Liver (tissue), 8 donors: ENCODE measurements at regions not wholly inside any gene's neighbourhood (a gene's known extent, or its start where the extent isn't known, plus 50 kb on each side); places are given as distances from the start of the nearest gene placed in this dataset.

Source experiments
- DNase-seq: peaks from one replicate; pipeline ENCODE4 v3.0.0-alpha.2; 2017; ENCODE audit warnings: low spot score
- H3K27ac ChIP-seq, 2 donors: one replicate each; pipeline ENCODE4 v1.7.0; 2013; ENCODE audit warnings: inconsistent platforms in 2 of 2, low read length in 2 of 2, control low read depth in 1 of 2, low read depth in 1 of 2, mild to moderate bottlenecking in 1 of 2
- H3K27me3 ChIP-seq, 4 donors: one replicate each; pipeline versions ENCODE4 v1.6.1 to v1.7.0; 2013; ENCODE audit warnings: low read length in 3 of 4, inconsistent platforms in 1 of 4, mild to moderate bottlenecking in 1 of 4, moderate library complexity in 1 of 4; ENCODE audit not compliant: control insufficient read depth in 4 of 4, insufficient read depth in 4 of 4
- H3K36me3 ChIP-seq, 4 donors: one replicate each; pipeline versions ENCODE4 v1.6.1 to v1.7.0; 2013; ENCODE audit warnings: low read length in 3 of 4, mild to moderate bottlenecking in 3 of 4, low read depth in 1 of 4, moderate library complexity in 1 of 4; ENCODE audit not compliant: control insufficient read depth in 4 of 4, insufficient read depth in 3 of 4
- H3K4me1 ChIP-seq, 4 donors: one replicate each; pipeline versions ENCODE4 v1.6.1 to v1.7.0; 2013; ENCODE audit warnings: low read length in 3 of 4, mild to moderate bottlenecking in 3 of 4, moderate library complexity in 1 of 4; ENCODE audit not compliant: control insufficient read depth in 4 of 4, insufficient read depth in 4 of 4
- H3K4me3 ChIP-seq, 3 donors: one replicate each; pipeline versions ENCODE4 v1.6.1 to v1.7.0; 2013; ENCODE audit warnings: low read length in 3 of 3, control low read depth in 1 of 3, low read depth in 1 of 3, mild to moderate bottlenecking in 1 of 3
- H3K9ac ChIP-seq, 2 donors: one replicate each; pipeline ENCODE4 v1.7.0; 2013; ENCODE audit warnings: low read length in 2 of 2, mild to moderate bottlenecking in 2 of 2, moderate library complexity in 2 of 2, control low read depth in 1 of 2, low read depth in 1 of 2
- H3K9me3 ChIP-seq, 4 donors: one replicate each; pipeline versions ENCODE4 v1.6.1 to v1.7.0; 2013; ENCODE audit warnings: low read length in 3 of 4; ENCODE audit not compliant: control insufficient read depth in 4 of 4
- EGR1 ChIP-seq, 2 donors: IDR thresholded peaks; 2 replicates each; pipeline ENCODE4 v1.6.1; 2016 to 2018; ENCODE audit warnings: antibody characterized with exemption in 2 of 2, low read depth in 2 of 2
- FOXA1 ChIP-seq: IDR thresholded peaks from 2 replicates; pipeline ENCODE4 v1.6.1; 2016; ENCODE audit warnings: antibody characterized with exemption
- GABPA ChIP-seq, 2 donors: IDR thresholded peaks in 1 of 2; conservative IDR thresholded peaks in 1 of 2; 2 replicates each; pipeline ENCODE4 v1.6.1; 2016; ENCODE audit warnings: antibody characterized with exemption in 2 of 2, mild to moderate bottlenecking in 1 of 2, moderate library complexity in 1 of 2
- HNF4A ChIP-seq, 2 donors: conservative IDR thresholded peaks; 2 replicates each; pipeline ENCODE4 v1.6.1; 2016; ENCODE audit warnings: antibody characterized with exemption in 2 of 2, mild to moderate bottlenecking in 2 of 2
- HNF4G ChIP-seq: IDR thresholded peaks from 2 replicates; pipeline ENCODE4 v1.6.1; 2016; ENCODE audit warnings: antibody characterized with exemption
- JUND ChIP-seq, 2 donors: IDR thresholded peaks; 2 replicates each; pipeline ENCODE4 v1.6.1; 2016; ENCODE audit warnings: antibody characterized with exemption in 2 of 2
- NR2F2 ChIP-seq: IDR thresholded peaks from 2 replicates; pipeline ENCODE4 v1.6.1; 2016; ENCODE audit warnings: antibody characterized with exemption
- RAD21 ChIP-seq, 2 donors: IDR thresholded peaks; 2 replicates each; pipeline ENCODE4 v1.6.1; 2016; ENCODE audit warnings: antibody characterized with exemption in 2 of 2, mild to moderate bottlenecking in 2 of 2
- RXRA ChIP-seq, 2 donors: IDR thresholded peaks; 2 replicates each; pipeline ENCODE4 v1.6.1; 2017 to 2018; ENCODE audit warnings: antibody characterized with exemption in 2 of 2, mild to moderate bottlenecking in 1 of 2
- SP1 ChIP-seq: IDR thresholded peaks from 2 replicates; pipeline ENCODE4 v1.6.1; 2018; ENCODE audit warnings: antibody characterized with exemption, mild to moderate bottlenecking
- TAF1 ChIP-seq: conservative IDR thresholded peaks from 2 replicates; pipeline ENCODE4 v1.6.1; 2016; ENCODE audit warnings: antibody characterized with exemption, mild to moderate bottlenecking
- YY1 ChIP-seq: IDR thresholded peaks from 2 replicates; pipeline ENCODE4 v1.6.1; 2016; ENCODE audit warnings: antibody characterized with exemption, mild to moderate bottlenecking
- WGBS: extraction: QIAGEN DNeasy Blood & Tissue Kit; methylation state at CpG from one replicate; pipeline ENCODE4 v1.1.7; 2013; 5-methylcytosine and 5-hydroxymethylcytosine counted together
- TF ChIP-seq, protein P1 (sequence below): IDR thresholded peaks from 2 replicates; pipeline ENCODE4 v1.6.1; 2016; ENCODE audit warnings: antibody characterized with exemption, mild to moderate bottlenecking
- TF ChIP-seq, protein P2 (sequence below): IDR thresholded peaks from 2 replicates; pipeline ENCODE4 v1.6.1; 2016; ENCODE audit warnings: antibody characterized with exemption
- TF ChIP-seq, protein P3 (sequence below): IDR thresholded peaks from 2 replicates; pipeline ENCODE4 v1.6.1; 2016; ENCODE audit warnings: antibody characterized with exemption
- TF ChIP-seq, protein P4 (sequence below): IDR thresholded peaks from 2 replicates; pipeline ENCODE4 v1.6.1; 2016; ENCODE audit warnings: antibody characterized with exemption
- TF ChIP-seq, protein P5 (sequence below): fragments of 150-350 bp; IDR thresholded peaks from 2 replicates; pipeline ENCODE4 v1.5.1; 2017; ENCODE audit warnings: improper control_type of control experiment, low read depth, low read length; ENCODE audit not compliant: missing input control
- donor health status: healthy.
- donor health status: healthy.
- donor health status: healthy.
- donor health status: healthy.
- donor health status: healthy.

DNA sequence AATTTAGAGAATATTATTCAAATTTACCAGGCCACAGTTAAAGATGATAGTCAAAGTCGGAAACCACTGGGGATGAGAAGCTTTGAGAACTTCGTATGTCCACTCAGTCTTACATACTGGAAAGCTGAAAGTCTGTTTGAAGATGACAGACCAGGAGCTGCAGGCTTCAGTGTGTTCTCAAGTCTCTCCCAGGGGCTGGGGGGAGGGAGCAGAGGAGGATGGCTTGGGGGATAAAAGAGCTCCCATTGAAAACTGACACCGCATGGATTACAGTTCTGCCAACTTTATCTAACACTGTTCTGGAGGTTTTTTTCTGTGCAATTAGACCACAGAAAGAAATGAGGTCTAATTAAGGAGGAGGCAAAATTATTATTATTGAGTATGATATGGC is 170.5 kb upstream of the ALKAL2 start:
- H3K4me3 ChIP-seq: no peak overlapping the region
- H3K36me3 ChIP-seq: no peaks in the 10 kb centered on the region
- no peak overlapping the region for H3K9ac ChIP-seq
- TF ChIP-seq, protein P1, sequence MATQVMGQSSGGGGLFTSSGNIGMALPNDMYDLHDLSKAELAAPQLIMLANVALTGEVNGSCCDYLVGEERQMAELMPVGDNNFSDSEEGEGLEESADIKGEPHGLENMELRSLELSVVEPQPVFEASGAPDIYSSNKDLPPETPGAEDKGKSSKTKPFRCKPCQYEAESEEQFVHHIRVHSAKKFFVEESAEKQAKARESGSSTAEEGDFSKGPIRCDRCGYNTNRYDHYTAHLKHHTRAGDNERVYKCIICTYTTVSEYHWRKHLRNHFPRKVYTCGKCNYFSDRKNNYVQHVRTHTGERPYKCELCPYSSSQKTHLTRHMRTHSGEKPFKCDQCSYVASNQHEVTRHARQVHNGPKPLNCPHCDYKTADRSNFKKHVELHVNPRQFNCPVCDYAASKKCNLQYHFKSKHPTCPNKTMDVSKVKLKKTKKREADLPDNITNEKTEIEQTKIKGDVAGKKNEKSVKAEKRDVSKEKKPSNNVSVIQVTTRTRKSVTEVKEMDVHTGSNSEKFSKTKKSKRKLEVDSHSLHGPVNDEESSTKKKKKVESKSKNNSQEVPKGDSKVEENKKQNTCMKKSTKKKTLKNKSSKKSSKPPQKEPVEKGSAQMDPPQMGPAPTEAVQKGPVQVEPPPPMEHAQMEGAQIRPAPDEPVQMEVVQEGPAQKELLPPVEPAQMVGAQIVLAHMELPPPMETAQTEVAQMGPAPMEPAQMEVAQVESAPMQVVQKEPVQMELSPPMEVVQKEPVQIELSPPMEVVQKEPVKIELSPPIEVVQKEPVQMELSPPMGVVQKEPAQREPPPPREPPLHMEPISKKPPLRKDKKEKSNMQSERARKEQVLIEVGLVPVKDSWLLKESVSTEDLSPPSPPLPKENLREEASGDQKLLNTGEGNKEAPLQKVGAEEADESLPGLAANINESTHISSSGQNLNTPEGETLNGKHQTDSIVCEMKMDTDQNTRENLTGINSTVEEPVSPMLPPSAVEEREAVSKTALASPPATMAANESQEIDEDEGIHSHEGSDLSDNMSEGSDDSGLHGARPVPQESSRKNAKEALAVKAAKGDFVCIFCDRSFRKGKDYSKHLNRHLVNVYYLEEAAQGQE: no peak
- TF ChIP-seq, protein P2, sequence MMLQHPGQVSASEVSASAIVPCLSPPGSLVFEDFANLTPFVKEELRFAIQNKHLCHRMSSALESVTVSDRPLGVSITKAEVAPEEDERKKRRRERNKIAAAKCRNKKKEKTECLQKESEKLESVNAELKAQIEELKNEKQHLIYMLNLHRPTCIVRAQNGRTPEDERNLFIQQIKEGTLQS: no peak
- TF ChIP-seq FOXA1: no peak
- no peak for TF ChIP-seq RXRA (IDR thresholded peaks at IDR 0.05)
- no peaks in the 10 kb centered on the region for H3K9me3 ChIP-seq
- DNase-seq: no peak
- H3K4me1 ChIP-seq: no peaks in the 10 kb centered on the region
- peaks cover 0 to 5% (median 0%) of the 10 kb centered on the region in 4 donors for H3K27me3 ChIP-seq
- H3K27ac ChIP-seq: no peak overlapping the region
- WGBS: 71% methylated on average over 3 of the region's 3 CpGs

DNA sequence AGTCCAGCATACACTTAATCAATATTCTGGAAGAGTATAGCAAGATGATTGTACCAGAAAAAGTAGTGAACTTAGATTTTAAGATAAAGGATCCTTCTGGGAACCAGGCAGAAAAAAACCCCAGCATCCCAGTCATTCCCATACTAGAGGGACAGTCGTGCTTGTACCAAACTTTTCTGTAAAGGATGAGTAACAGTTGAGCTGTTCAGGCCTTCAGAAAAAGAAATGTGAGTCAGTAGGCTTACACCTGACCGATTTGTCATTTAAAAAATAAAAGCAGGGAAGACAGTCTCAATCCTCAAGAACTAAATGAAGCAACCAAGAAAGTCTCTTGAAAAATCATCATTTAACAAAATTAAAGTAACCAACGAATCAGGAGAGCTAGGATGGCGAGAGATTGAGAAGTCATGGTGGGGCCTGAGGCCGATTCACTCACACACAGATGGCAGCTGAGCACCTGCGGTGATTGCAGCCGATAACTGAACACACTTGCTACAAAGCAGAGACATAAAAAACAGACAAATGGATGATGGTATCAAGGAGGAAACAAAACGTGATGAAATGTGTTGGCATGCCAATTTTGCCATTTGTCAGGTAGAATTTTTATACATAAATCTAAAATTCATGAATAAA is 170.0 kb upstream of the ALKAL2 start:
- Histone ChIP-seq H3K27me3 (peaks cover 0 to 5% (median 1%) of the 10 kb centered on the region in 4 donors), H3K4me1 (no peaks in the 10 kb centered on the region), H3K36me3 (no peaks in the 10 kb centered on the region), H3K9ac (no peak overlapping the region), H3K4me3 (no peak overlapping the region), H3K27ac (no peak overlapping the region), H3K9me3 (no peaks in the 10 kb centered on the region)
- no peak for DNase-seq
- WGBS: 60% methylated on average over 8 of the region's 8 CpGs
- TF ChIP-seq SP1 (no peak), HNF4G (no peak), EGR1 (IDR thresholded peaks at IDR 0.05; ENCODE audit: low read depth in 2 of 2) (no peak), YY1 (no peak), GABPA (IDR thresholded peaks at IDR 0.05 in 1 of 2, conservative IDR thresholded peaks at IDR 0.05 in 1 of 2) (no peak), NR2F2 (no peak), RXRA (IDR thresholded peaks at IDR 0.05) (no peak), JUND (IDR thresholded peaks at IDR 0.05) (no peak), RAD21 (IDR thresholded peaks at IDR 0.05) (no peak), FOXA1 (no peak), HNF4A (conservative IDR thresholded peaks at IDR 0.05) (no peak), TAF1 (no peak)
- TF ChIP-seq, protein P3, sequence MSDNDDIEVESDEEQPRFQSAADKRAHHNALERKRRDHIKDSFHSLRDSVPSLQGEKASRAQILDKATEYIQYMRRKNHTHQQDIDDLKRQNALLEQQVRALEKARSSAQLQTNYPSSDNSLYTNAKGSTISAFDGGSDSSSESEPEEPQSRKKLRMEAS: no peak
- TF ChIP-seq, protein P2: no peak
- TF ChIP-seq, protein P1: no peak
- TF ChIP-seq, protein P4, sequence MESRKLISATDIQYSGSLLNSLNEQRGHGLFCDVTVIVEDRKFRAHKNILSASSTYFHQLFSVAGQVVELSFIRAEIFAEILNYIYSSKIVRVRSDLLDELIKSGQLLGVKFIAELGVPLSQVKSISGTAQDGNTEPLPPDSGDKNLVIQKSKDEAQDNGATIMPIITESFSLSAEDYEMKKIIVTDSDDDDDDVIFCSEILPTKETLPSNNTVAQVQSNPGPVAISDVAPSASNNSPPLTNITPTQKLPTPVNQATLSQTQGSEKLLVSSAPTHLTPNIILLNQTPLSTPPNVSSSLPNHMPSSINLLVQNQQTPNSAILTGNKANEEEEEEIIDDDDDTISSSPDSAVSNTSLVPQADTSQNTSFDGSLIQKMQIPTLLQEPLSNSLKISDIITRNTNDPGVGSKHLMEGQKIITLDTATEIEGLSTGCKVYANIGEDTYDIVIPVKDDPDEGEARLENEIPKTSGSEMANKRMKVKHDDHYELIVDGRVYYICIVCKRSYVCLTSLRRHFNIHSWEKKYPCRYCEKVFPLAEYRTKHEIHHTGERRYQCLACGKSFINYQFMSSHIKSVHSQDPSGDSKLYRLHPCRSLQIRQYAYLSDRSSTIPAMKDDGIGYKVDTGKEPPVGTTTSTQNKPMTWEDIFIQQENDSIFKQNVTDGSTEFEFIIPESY: no peak
- TF ChIP-seq, protein P5, sequence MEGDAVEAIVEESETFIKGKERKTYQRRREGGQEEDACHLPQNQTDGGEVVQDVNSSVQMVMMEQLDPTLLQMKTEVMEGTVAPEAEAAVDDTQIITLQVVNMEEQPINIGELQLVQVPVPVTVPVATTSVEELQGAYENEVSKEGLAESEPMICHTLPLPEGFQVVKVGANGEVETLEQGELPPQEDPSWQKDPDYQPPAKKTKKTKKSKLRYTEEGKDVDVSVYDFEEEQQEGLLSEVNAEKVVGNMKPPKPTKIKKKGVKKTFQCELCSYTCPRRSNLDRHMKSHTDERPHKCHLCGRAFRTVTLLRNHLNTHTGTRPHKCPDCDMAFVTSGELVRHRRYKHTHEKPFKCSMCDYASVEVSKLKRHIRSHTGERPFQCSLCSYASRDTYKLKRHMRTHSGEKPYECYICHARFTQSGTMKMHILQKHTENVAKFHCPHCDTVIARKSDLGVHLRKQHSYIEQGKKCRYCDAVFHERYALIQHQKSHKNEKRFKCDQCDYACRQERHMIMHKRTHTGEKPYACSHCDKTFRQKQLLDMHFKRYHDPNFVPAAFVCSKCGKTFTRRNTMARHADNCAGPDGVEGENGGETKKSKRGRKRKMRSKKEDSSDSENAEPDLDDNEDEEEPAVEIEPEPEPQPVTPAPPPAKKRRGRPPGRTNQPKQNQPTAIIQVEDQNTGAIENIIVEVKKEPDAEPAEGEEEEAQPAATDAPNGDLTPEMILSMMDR: no peak
